GM12874 (cell line): ENCODE measurements at regions not wholly inside any gene's neighbourhood (a gene's known extent, or its start where the extent isn't known, plus 50 kb on each side); places are given as distances from the start of the nearest gene placed in this dataset.

Experiments used
- CTCF ChIP-seq: IDR thresholded peaks from 2 replicates; pipeline ENCODE4 v1.5.1; 2011; ENCODE audit warnings: low read depth, mild to moderate bottlenecking, control low read depth, low read length, moderate library complexity; ENCODE audit not compliant: insufficient read depth

GRCh38 chr6:90444160-90444714 is 142.6 kb downstream of the MAP3K7 start:
- no peak for TF ChIP-seq CTCF

GRCh38 chr6:90442366-90442765 is 144.5 kb downstream of the MAP3K7 start:
- no peak for TF ChIP-seq CTCF

GRCh38 chr6:90440586-90441283 is 144.1 kb upstream of the BACH2 start:
- TF ChIP-seq CTCF = no peak

- TF ChIP-seq CTCF = no peak
Observed at GRCh38 chr6:90439586-90439985, 142.9 kb upstream of the BACH2 start.

GRCh38 chr6:90436403-90436802 is 139.8 kb upstream of the BACH2 start:
- no peak for TF ChIP-seq CTCF

- TF ChIP-seq CTCF = no peak
Observed at GRCh38 chr6:90435207-90435899, 138.7 kb upstream of the BACH2 start.

GRCh38 chr6:90434094-90434493 is 137.5 kb upstream of the BACH2 start:
- no peak for TF ChIP-seq CTCF
